K562 (cell line): ENCODE measurements at regions not wholly inside any gene's neighbourhood (a gene's known extent, or its start where the extent isn't known, plus 50 kb on each side); places are given as distances from the start of the nearest gene placed in this dataset.

Source experiments
- ATAC-seq: fragments of 200-7000 bp; cut with Tn5 transposase; 3 replicates; pipeline ENCODE4 v1.9.1; 2020; ENCODE audit warnings: moderate library complexity
- BruUV-seq: library from RNA; stranded (reverse); fragments of 400-500 nt; replicated peaks from 2 replicates; lab custom pipeline; 2021; lab: Mats Ljungman, UMichigan
- CTCF ChIA-PET: fragments of 300-600 bp; formaldehyde crosslinking; extraction: SDS; loops from one replicate; lab custom pipeline; 2021; ENCODE audit warnings: low intra/inter-chr PET ratio; lab: Yijun Ruan, JAX
- POLR2A ChIA-PET: fragments of 300-600, 350-650 bp; sonication (Branson Sonifier 250); formaldehyde crosslinking; extraction: SDS; loops from one replicate; lab custom pipeline; 2021; ENCODE audit warnings: antibody characterized with exemption, inconsistent platforms; lab: Yijun Ruan, JAX
- DNase-seq, 4 experiments: peaks; one replicate each; pipeline versions ENCODE4 v3.0.0 to v3.0.0-alpha.2; 2011 to 2018; ENCODE audit warnings: low spot score in 3 of 4, mixed read lengths in 3 of 4; ENCODE audit errors: extremely low read depth in 1 of 4
- FAIRE-seq: peaks from 2 replicates; lab custom pipeline; 2011; peaks lifted over from hg19 to GRCh38; lab: Jason Lieb, UNC
- H2AFZ ChIP-seq: 2 replicates; pipeline ENCODE4 v1.6.0; 2011; ENCODE audit warnings: low read depth, low read length, control low read depth, inconsistent platforms
- H3K27ac ChIP-seq: fragments of 200-600 bp; 3 replicates; pipeline ENCODE4 v1.8.0; 2011; ENCODE audit warnings: low read depth, mild to moderate bottlenecking, control low read depth, inconsistent platforms, low read length, moderate library complexity, mixed read lengths; ENCODE audit errors: extremely low read depth
- H3K27me3 ChIP-seq, 2 experiments: fragments of 300-600 bp in 1 of 2; 2 replicates in 1 of 2; 3 replicates in 1 of 2; pipeline versions ENCODE4 v1.6.0 to v1.8.0; 2011; ENCODE audit warnings: inconsistent platforms in 2 of 2, low read length in 2 of 2, mild to moderate bottlenecking in 1 of 2, mixed read lengths in 1 of 2, moderate library complexity in 1 of 2; ENCODE audit not compliant: control insufficient read depth in 2 of 2, insufficient read depth in 2 of 2
- H3K36me3 ChIP-seq: fragments of 300-600 bp; 3 replicates; pipeline ENCODE4 v1.8.0; 2011; ENCODE audit warnings: mild to moderate bottlenecking, low read length, inconsistent platforms; ENCODE audit not compliant: control insufficient read depth, insufficient read depth
- H3K4me1 ChIP-seq, 2 experiments: fragments of 200-600 bp in 1 of 2; replicated peaks in 1 of 2; 2 replicates in 1 of 2; 3 replicates in 1 of 2; pipeline versions ENCODE4 v1.5.1 to v1.8.0; 2011; ENCODE audit warnings: inconsistent platforms in 2 of 2, low read length in 2 of 2, mild to moderate bottlenecking in 1 of 2, mixed read lengths in 1 of 2, moderate library complexity in 1 of 2; ENCODE audit not compliant: control insufficient read depth in 2 of 2, insufficient read depth in 2 of 2
- H3K4me2 ChIP-seq: 2 replicates; pipeline ENCODE4 v1.6.1; 2011; ENCODE audit warnings: low read length, control low read depth, inconsistent platforms, mixed read lengths; ENCODE audit not compliant: insufficient read depth
- H3K4me3 ChIP-seq: fragments of 200-600 bp; sonication (generic), shearing (Covaris generic); 2 replicates; pipeline ENCODE4 v1.5.1; 2016; ENCODE audit warnings: control low read depth, inconsistent platforms
- H3K79me2 ChIP-seq: fragments of 200-600 bp; 3 replicates; pipeline ENCODE4 v1.8.0; 2011; ENCODE audit warnings: low read length, inconsistent platforms; ENCODE audit not compliant: control insufficient read depth, insufficient read depth
- H3K9ac ChIP-seq, 2 experiments: 2 replicates each; pipeline versions ENCODE4 v1.6.0 to v1.6.1; 2011; ENCODE audit warnings: low read depth in 2 of 2, low read length in 2 of 2, control low read depth in 1 of 2, inconsistent platforms in 1 of 2, mild to moderate bottlenecking in 1 of 2, mixed read lengths in 1 of 2; ENCODE audit not compliant: insufficient read depth in 1 of 2
- H3K9me1 ChIP-seq: one replicate; pipeline ENCODE4 v1.6.0; 2011; ENCODE audit warnings: inconsistent platforms, mild to moderate bottlenecking, low read length, moderate library complexity; ENCODE audit not compliant: control insufficient read depth, insufficient read depth
- H3K9me3 ChIP-seq: replicated peaks from 2 replicates; pipeline ENCODE4 v1.5.1; 2011; ENCODE audit warnings: low read depth, low read length, inconsistent platforms; ENCODE audit not compliant: control insufficient read depth, insufficient read depth
- H4K20me1 ChIP-seq: replicated peaks from 2 replicates; pipeline ENCODE4 v1.6.1; 2011; ENCODE audit warnings: low read length, inconsistent platforms, mixed read lengths; ENCODE audit not compliant: control insufficient read depth, insufficient read depth
- CBX2 ChIP-seq: fragments of 200-600 bp; sonication (generic); IDR thresholded peaks from one replicate; pipeline ENCODE4 v1.6.1; 2012; ENCODE audit warnings: mild to moderate bottlenecking, low read length, inconsistent platforms; ENCODE audit not compliant: insufficient read depth, poor library complexity, severe bottlenecking
- FOXJ2 ChIP-seq: fragments of 200-800 bp; sonication (Bioruptor generic); IDR thresholded peaks from 2 replicates; pipeline ENCODE4 v1.6.1; 2016; ENCODE audit warnings: missing genetic modification characterization, missing compliant biosample characterization
- FOXK1 ChIP-seq: sonication (generic); formaldehyde crosslinking; IDR thresholded peaks from 2 replicates; pipeline ENCODE4 v1.8.0; 2022; ENCODE audit warnings: missing genetic modification reagents, mild to moderate bottlenecking, borderline replicate concordance
- HNRNPLL ChIP-seq: fragments of 200-400 bp; formaldehyde crosslinking; IDR thresholded peaks from 2 replicates; pipeline ENCODE4 v1.6.1; 2017; ENCODE audit warnings: low read length, low read depth, mild to moderate bottlenecking; ENCODE audit not compliant: poor library complexity, severe bottlenecking
- KDM5B ChIP-seq: fragments of 200-600 bp; sonication (generic); IDR thresholded peaks from 2 replicates; pipeline ENCODE4 v1.6.1; 2012; ENCODE audit warnings: low read depth, mild to moderate bottlenecking, moderate library complexity, low read length, control low read depth, inconsistent platforms; ENCODE audit not compliant: insufficient replicate concordance
- MAFG ChIP-seq: fragments of 450-650 bp; conservative IDR thresholded peaks from 2 replicates; pipeline ENCODE4 v1.6.1; 2016; ENCODE audit warnings: missing genetic modification characterization, missing compliant biosample characterization
- MTA2 ChIP-seq: fragments of 450-650 bp; IDR thresholded peaks from 2 replicates; pipeline ENCODE4 v1.6.1; 2016; ENCODE audit warnings: low read depth
- POU5F1 ChIP-seq: fragments of 150-350 bp; IDR thresholded peaks from 2 replicates; pipeline ENCODE4 v1.6.1; 2014; ENCODE audit warnings: borderline replicate concordance, low read length, low read depth, mild to moderate bottlenecking; ENCODE audit not compliant: partially characterized antibody
- ZNF445 ChIP-seq: fragments of 250-450 bp; sonication (Bioruptor Pico); IDR thresholded peaks from 2 replicates; pipeline ENCODE4 v1.4.0; 2020; ENCODE audit warnings: low read depth, mild to moderate bottlenecking, moderate library complexity
- WGBS: fragments of 100-300 bp; shearing (Covaris generic); methylation state at CpG from one replicate; pipeline ENCODE4 v1.1.6; 2016; ENCODE audit warnings: low coverage, mixed read lengths; ENCODE audit not compliant: insufficient coverage; ENCODE audit errors: missing lambda C conversion rate; 5-methylcytosine and 5-hydroxymethylcytosine counted together
- in situ Hi-C: fragments of 300-500 bp; cut with MboI; formaldehyde crosslinking; loops from 4 replicates; pipeline ENCODE4 v1.15.0; 2018; ENCODE audit warnings: inconsistent platforms, mixed read lengths
- intact Hi-C: fragments of 100-400 bp; cut with micrococcal nuclease; formaldehyde crosslinking; loops from 2 replicates; pipeline ENCODE4 v1.14.2; 2022
- TF ChIP-seq, protein P1 (sequence below): sonication (generic); formaldehyde crosslinking; IDR thresholded peaks from 2 replicates; pipeline ENCODE4 v1.8.0; 2022; ENCODE audit warnings: mild to moderate bottlenecking, low read depth, missing genetic modification reagents
- TF ChIP-seq, protein P2 (sequence below): sonication (generic); formaldehyde crosslinking; IDR thresholded peaks from 2 replicates; pipeline ENCODE4 v1.8.0; 2022; ENCODE audit warnings: missing genetic modification reagents, mild to moderate bottlenecking, borderline replicate concordance
- TF ChIP-seq, protein P3 (sequence below): fragments of 450-650 bp; IDR thresholded peaks from 2 replicates; pipeline ENCODE4 v1.6.1; 2017; ENCODE audit warnings: mild to moderate bottlenecking, moderate library complexity

DNA sequence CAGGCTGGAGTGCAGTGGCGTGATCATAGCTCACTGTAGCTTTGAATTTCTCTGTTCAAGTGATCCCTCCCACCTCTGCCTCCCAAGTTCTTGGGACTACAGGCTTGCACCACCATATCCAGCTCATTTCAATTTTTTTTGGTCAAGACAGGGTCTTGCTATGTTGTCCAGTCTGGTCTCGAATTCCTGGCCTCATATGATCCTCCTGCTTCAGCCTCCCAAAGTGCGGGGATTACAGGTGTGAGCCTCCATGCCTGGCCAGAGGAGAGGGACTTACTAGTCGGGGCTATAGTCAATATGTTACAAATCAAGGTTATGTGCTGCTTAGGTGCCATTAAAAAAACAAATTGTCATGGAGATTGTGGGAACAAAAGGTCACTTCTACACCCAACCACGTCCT, 105.3 kb upstream of the GALNT17 start:
- DNase-seq = no peak
- Histone ChIP-seq H3K4me3 (no peak overlapping the region), H2AFZ (no peak overlapping the region), H3K9me1 (no peaks in the 10 kb centered on the region), H3K79me2 (no peaks in the 10 kb centered on the region), H3K9ac (no peak overlapping the region), H3K9me3 (no peaks in the 10 kb centered on the region), H4K20me1 (no peaks in the 10 kb centered on the region), H3K27ac (no peak overlapping the region), H3K27me3 (peaks cover 2 to 8% of the 10 kb centered on the region in 2 experiments; a peak in 3 of 5 replicates), H3K4me1 (no peaks in the 10 kb centered on the region), H3K36me3 (no peaks in the 10 kb centered on the region), H3K4me2 (no peak overlapping the region)
- no peak for FAIRE-seq
- no peak for ATAC-seq
- no TSS peak for BruUV-seq
- intact Hi-C loops = no loop called here
- 1% methylated on average over 5 of the region's 5 CpGs for WGBS
- no peak for TF ChIP-seq CBX2
- no peak for TF ChIP-seq HNRNPLL
- TF ChIP-seq, protein P1, sequence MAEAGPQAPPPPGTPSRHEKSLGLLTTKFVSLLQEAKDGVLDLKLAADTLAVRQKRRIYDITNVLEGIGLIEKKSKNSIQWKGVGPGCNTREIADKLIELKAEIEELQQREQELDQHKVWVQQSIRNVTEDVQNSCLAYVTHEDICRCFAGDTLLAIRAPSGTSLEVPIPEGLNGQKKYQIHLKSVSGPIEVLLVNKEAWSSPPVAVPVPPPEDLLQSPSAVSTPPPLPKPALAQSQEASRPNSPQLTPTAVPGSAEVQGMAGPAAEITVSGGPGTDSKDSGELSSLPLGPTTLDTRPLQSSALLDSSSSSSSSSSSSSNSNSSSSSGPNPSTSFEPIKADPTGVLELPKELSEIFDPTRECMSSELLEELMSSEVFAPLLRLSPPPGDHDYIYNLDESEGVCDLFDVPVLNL = no peak
- in situ Hi-C loops = no loop called here
- CTCF ChIA-PET = no interaction called here
- POLR2A ChIA-PET = no interaction called here

DNA sequence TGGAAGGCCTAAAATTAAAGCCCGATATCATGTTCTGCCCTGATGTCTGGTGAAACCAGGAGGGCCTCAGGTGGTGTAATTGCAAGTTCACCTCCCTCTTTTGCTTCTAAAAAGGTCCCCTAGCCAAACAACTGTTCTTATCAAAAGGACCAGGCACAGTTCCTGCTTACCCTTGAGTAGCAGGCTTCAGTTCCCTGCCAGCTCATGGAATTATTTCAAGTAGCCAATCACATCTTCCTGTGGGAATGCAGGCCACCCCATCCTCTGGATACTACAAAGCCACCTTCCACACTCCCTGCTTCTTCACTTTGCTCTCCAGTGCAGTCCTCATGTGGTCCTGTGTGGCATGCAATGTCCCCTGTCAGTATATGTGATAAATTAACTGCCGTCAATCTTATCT, 97.7 kb upstream of the GALNT17 start:
- intact Hi-C loops = no loop called here
- H3K4me1 ChIP-seq = no peaks in the 10 kb centered on the region
- H3K9me1 ChIP-seq = no peaks in the 10 kb centered on the region
- no peaks in the 10 kb centered on the region for H3K79me2 ChIP-seq
- no peak overlapping the region for H3K9ac ChIP-seq
- in situ Hi-C loops = no loop called here
- H4K20me1 ChIP-seq = no peaks in the 10 kb centered on the region
- H3K36me3 ChIP-seq = no peaks in the 10 kb centered on the region
- ATAC-seq = no peak
- CTCF ChIA-PET = no interaction called here
- POLR2A ChIA-PET = interaction anchor here (0.7 kb wide), 1 partner anchor 31 kb away, joined by 5 read pairs; no protein-coding TSS in a partner anchor
- H2AFZ ChIP-seq = no peak overlapping the region
- no peak overlapping the region for H3K4me2 ChIP-seq
- no peak overlapping the region for H3K4me3 ChIP-seq
- no peak for DNase-seq
- H3K27ac ChIP-seq = no peak overlapping the region
- no peaks in the 10 kb centered on the region for H3K9me3 ChIP-seq
- FAIRE-seq = no peak
- no peaks in the 10 kb centered on the region for H3K27me3 ChIP-seq
- 0% methylated on average over 2 of the region's 2 CpGs for WGBS
- BruUV-seq = no TSS peak
- TF ChIP-seq ZNF445 (CRISPR knock-in tag) (no peak), POU5F1 (no peak), KDM5B (no peak), MAFG (no peak), FOXJ2 (no peak), MTA2 (no peak), FOXK1 (no peak)
- TF ChIP-seq, protein P2, sequence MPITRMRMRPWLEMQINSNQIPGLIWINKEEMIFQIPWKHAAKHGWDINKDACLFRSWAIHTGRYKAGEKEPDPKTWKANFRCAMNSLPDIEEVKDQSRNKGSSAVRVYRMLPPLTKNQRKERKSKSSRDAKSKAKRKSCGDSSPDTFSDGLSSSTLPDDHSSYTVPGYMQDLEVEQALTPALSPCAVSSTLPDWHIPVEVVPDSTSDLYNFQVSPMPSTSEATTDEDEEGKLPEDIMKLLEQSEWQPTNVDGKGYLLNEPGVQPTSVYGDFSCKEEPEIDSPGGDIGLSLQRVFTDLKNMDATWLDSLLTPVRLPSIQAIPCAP (CRISPR knock-in tag) = no peak
- TF ChIP-seq, protein P3, sequence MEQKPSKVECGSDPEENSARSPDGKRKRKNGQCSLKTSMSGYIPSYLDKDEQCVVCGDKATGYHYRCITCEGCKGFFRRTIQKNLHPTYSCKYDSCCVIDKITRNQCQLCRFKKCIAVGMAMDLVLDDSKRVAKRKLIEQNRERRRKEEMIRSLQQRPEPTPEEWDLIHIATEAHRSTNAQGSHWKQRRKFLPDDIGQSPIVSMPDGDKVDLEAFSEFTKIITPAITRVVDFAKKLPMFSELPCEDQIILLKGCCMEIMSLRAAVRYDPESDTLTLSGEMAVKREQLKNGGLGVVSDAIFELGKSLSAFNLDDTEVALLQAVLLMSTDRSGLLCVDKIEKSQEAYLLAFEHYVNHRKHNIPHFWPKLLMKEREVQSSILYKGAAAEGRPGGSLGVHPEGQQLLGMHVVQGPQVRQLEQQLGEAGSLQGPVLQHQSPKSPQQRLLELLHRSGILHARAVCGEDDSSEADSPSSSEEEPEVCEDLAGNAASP = no peak
